ENCODE measurements at regions not wholly inside any gene's neighbourhood (a gene's known extent, or its start where the extent isn't known, plus 50 kb on each side); places are given as distances from the start of the nearest gene placed in this dataset.
A peak's percentile ranks its signal among the peaks of the same experiment; 100 is the strongest.

- peak; percentile 69 for DNase-seq (ENCODE audit: low spot score)
- no peak for TF ChIP-seq CTCF (conservative IDR thresholded peaks at IDR 0.05; ENCODE audit: low read depth)
- no peak overlapping the region for H3K27ac ChIP-seq
- ChIA-PET CTCF (interaction anchor here (0.7 to 1.0 kb wide), 2 partner anchors 23 to 24 kb away, joined by 3 to 4 read pairs; no protein-coding TSS in a partner anchor), POLR2A (ENCODE audit: low non-redundant PET) (interaction anchor here (0.6 kb wide), 1 partner anchor 13 kb away, joined by 3 read pairs; no protein-coding TSS in a partner anchor)
Measured at GRCh38 chr14:22296722-22297121, 292.3 kb downstream of the DAD1 start.

- no peak for TF ChIP-seq CTCF (conservative IDR thresholded peaks at IDR 0.05; ENCODE audit: low read depth)
- CTCF ChIA-PET, result interaction anchor here (0.6 to 1.0 kb wide), 4 partner anchors 23 to 898 kb away, joined by 3 to 4 read pairs (median 3); no protein-coding TSS in a partner anchor
- no peak overlapping the region for H3K27ac ChIP-seq
- DNase-seq (ENCODE audit: low spot score), result no peak
- POLR2A ChIA-PET (ENCODE audit: low non-redundant PET), result interaction anchor here (0.6 kb wide), 1 partner anchor 12 kb away, joined by 3 read pairs; no protein-coding TSS in a partner anchor
Measured at GRCh38 chr14:22296088-22296487, 292.9 kb downstream of the DAD1 start.

- H3K27ac ChIP-seq, result no peak overlapping the region
- ChIA-PET POLR2A (ENCODE audit: low non-redundant PET) (no interaction called here), CTCF (no interaction called here)
- DNase-seq (ENCODE audit: low spot score), result no peak
- no peak for TF ChIP-seq CTCF (conservative IDR thresholded peaks at IDR 0.05; ENCODE audit: low read depth)
Measured at GRCh38 chr14:22291406-22291805, 297.6 kb downstream of the DAD1 start.

DNA sequence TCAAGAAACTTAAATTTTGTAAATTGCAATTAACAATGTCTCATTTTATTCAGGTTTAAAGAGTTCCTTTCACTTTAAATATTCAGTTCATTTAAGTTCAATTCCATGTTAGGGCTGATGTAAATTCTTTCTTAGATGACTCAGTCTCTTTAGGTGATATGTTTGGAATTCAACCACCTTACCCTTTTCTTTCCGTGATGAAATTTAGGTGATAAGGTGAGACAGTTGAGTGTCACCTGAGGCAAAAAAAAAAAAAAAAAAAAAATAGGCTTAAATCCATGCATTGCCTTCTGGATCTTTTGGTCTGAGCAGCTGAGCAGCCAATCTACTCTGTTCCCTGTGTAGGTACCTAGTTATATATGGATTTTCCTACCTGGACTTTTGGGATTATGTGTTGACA lies 299.5 kb downstream of the DAD1 start:
- POLR2A ChIA-PET (ENCODE audit: low non-redundant PET), result no interaction called here
- CTCF ChIA-PET, result interaction anchor here (0.6 to 0.8 kb wide), 3 partner anchors 9 to 283 kb away, joined by 3 to 7 read pairs (median 3); no protein-coding TSS in a partner anchor
- DNase-seq (ENCODE audit: low spot score), result peak; percentile 79
- no peak for TF ChIP-seq CTCF (conservative IDR thresholded peaks at IDR 0.05; ENCODE audit: low read depth)
- no peak overlapping the region for H3K27ac ChIP-seq

DNA sequence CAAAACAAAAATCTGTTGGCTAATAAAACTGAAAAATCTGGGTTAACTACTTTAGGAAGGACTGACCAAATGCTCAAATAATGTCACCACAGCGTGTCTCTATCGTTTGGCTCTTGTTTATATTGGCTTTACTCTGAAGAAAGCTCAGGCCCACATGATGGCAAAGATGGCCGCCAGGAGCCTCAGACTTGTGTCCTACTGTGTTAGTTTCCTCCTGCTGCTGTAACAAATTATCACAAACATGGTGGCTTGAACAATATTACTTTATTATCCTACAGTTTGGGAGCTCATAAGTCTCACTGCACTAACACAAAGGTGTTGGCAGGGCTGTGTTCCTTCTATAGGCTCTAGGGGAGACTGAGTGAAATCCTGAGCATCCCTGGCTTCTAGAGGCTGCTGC lies 303.0 kb downstream of the DAD1 start:
- no peak overlapping the region for H3K27ac ChIP-seq
- DNase-seq (ENCODE audit: low spot score), result no peak
- no peak for TF ChIP-seq CTCF (conservative IDR thresholded peaks at IDR 0.05; ENCODE audit: low read depth)
- POLR2A ChIA-PET (ENCODE audit: low non-redundant PET), result interaction anchor here (0.6 kb wide), 1 partner anchor 595 kb away, joined by 4 read pairs; no protein-coding TSS in a partner anchor
- CTCF ChIA-PET, result interaction anchor here (1.0 kb wide), 1 partner anchor 22 kb away, joined by 4 read pairs; no protein-coding TSS in a partner anchor

- H3K27ac ChIP-seq, result no peak overlapping the region
- DNase-seq (ENCODE audit: low spot score), result no peak
- TF ChIP-seq CTCF (conservative IDR thresholded peaks at IDR 0.05; ENCODE audit: low read depth), result no peak
- ChIA-PET POLR2A (ENCODE audit: low non-redundant PET) (no interaction called here), CTCF (interaction anchor here (0.7 kb wide), 1 partner anchor 235 kb away, joined by 3 read pairs; no protein-coding TSS in a partner anchor)
Measured at GRCh38 chr14:22282949-22283348, 306.1 kb downstream of the DAD1 start.
